BJ (cell line): ENCODE measurements at regions not wholly inside any gene's neighbourhood (a gene's known extent, or its start where the extent isn't known, plus 50 kb on each side); places are given as distances from the start of the nearest gene placed in this dataset.

Source experiments
- CTCF ChIA-PET: fragments of 350-600 bp; formaldehyde crosslinking; extraction: SDS; loops from one replicate; lab custom pipeline; 2021; ENCODE audit warnings: antibody characterized with exemption, inconsistent platforms; lab: Yijun Ruan, JAX
- POLR2A ChIA-PET: fragments of 300-600 bp; sonication (Branson Sonifier 250); formaldehyde crosslinking; extraction: SDS; loops from one replicate; lab custom pipeline; 2021; ENCODE audit warnings: antibody characterized with exemption; lab: Charles Lee
- DNase-seq: peaks from one replicate; pipeline ENCODE4 v3.0.0-alpha.2; 2011; ENCODE audit warnings: low read depth
- H3K27me3 ChIP-seq: 2 replicates; pipeline ENCODE4 v1.6.0; 2011; ENCODE audit warnings: low read length; ENCODE audit not compliant: control insufficient read depth, insufficient read depth
- H3K36me3 ChIP-seq: 2 replicates; pipeline ENCODE4 v1.5.1; 2011; ENCODE audit warnings: low read length; ENCODE audit not compliant: control insufficient read depth, insufficient read depth
- H3K4me3 ChIP-seq: 2 replicates; pipeline ENCODE4 v1.5.1; 2011; ENCODE audit warnings: low read depth, mild to moderate bottlenecking, control low read depth, low read length
- TF ChIP-seq, protein P1 (sequence below): IDR thresholded peaks from 2 replicates; pipeline ENCODE4 v1.5.1; 2011; ENCODE audit warnings: low read depth, mild to moderate bottlenecking, control low read depth, inconsistent platforms, low read length, moderate library complexity; ENCODE audit not compliant: insufficient read depth

DNA sequence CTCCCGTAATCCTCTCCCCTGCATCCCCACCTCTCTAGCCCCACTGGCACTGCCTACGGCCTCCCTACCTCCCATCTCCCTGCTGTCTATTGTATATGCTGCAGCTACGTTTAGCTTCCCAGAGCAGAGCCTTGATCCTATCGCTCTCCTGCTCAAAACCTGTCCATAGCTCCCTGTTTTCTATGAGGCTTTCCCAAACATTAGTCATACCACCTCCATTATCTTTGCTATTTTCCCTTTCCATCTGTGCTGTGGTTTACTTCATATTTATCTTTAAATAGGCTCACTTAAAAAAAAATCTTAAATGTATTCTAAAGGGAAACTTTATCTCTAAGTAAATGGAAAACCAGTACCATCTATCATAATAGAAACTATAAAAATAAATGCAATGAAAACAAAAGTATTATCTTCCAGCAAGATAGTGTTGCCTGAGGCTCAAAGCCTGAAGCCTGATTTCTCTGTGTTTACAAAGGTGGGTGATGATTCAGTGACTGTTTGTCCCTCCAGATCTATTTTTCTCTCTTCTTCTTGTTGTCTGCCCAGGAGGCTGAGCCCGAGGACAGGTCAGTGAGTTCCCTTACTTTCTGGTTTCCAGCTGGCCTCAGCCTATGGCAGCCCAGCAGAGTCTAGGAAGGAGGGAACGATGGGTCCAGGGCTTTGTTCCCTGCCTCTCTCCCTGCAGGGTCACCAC is 397.1 kb upstream of the CFAP20DC start:
- Histone ChIP-seq H3K4me3 (no peak overlapping the region), H3K36me3 (no peaks in the 10 kb centered on the region), H3K27me3 (no peaks in the 10 kb centered on the region; the same call in 1 of the 2 replicates)
- no peak for DNase-seq
- POLR2A ChIA-PET = no interaction called here
- CTCF ChIA-PET = interaction anchor here (0.9 kb wide), 1 partner anchor 14 kb away, joined by 3 read pairs; no protein-coding TSS in a partner anchor
- TF ChIP-seq, protein P1, sequence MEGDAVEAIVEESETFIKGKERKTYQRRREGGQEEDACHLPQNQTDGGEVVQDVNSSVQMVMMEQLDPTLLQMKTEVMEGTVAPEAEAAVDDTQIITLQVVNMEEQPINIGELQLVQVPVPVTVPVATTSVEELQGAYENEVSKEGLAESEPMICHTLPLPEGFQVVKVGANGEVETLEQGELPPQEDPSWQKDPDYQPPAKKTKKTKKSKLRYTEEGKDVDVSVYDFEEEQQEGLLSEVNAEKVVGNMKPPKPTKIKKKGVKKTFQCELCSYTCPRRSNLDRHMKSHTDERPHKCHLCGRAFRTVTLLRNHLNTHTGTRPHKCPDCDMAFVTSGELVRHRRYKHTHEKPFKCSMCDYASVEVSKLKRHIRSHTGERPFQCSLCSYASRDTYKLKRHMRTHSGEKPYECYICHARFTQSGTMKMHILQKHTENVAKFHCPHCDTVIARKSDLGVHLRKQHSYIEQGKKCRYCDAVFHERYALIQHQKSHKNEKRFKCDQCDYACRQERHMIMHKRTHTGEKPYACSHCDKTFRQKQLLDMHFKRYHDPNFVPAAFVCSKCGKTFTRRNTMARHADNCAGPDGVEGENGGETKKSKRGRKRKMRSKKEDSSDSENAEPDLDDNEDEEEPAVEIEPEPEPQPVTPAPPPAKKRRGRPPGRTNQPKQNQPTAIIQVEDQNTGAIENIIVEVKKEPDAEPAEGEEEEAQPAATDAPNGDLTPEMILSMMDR = no peak

DNA sequence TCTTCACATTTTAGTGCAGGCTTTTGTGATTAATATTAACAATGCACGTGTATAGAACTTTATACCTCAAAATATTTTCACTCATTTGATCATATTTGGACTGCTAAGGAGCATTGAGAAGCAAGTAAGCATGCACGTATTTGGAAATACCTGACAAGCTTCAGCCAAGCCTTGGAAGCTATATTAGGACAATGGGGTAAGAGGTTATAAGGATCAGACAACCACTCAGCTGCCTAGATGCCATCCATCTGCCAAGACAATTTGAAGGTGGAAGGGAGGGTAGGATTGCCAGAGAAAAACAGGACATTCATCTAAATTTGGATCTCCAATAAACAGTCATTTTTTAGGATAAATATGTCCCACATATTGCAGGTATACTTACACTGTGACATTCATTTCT is 394.9 kb upstream of the CFAP20DC start:
- no peak for DNase-seq
- TF ChIP-seq, protein P1 = no peak
- Histone ChIP-seq H3K27me3 (no peaks in the 10 kb centered on the region; the same call in 1 of the 2 replicates), H3K36me3 (no peaks in the 10 kb centered on the region), H3K4me3 (no peak overlapping the region)
- POLR2A ChIA-PET = no interaction called here
- CTCF ChIA-PET = no interaction called here

DNA sequence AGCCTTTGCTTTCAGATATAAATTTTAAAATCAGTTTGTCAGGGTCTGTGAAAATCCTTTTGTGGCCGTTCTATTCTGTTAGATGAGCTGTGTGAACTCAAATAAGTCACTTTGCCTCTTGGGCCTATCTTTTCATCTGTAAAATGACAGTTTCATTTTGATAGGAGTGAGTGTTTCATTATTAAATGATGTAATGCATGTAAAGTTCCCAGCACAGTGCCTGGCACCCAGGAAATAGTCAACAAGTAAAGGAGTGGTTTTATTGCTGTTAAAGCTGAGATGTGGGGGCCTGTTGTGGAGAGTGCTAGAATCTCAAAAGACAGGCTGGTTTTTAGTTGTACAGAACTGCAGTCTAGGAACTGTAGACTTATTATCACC is 394.5 kb upstream of the CFAP20DC start:
- H3K4me3 ChIP-seq = no peak overlapping the region
- TF ChIP-seq, protein P1 = no peak
- POLR2A ChIA-PET = no interaction called here
- H3K27me3 ChIP-seq = no peaks in the 10 kb centered on the region; the same call in 1 of the 2 replicates
- CTCF ChIA-PET = no interaction called here
- no peaks in the 10 kb centered on the region for H3K36me3 ChIP-seq
- no peak for DNase-seq

GRCh38 chr3:59443618-59444293 is 393.9 kb upstream of the CFAP20DC start:
- no peak for DNase-seq
- no peak overlapping the region for H3K4me3 ChIP-seq
- ChIA-PET POLR2A (no interaction called here), CTCF (interaction anchor here (0.9 kb wide), 1 partner anchor 14 kb away, joined by 3 read pairs; no protein-coding TSS in a partner anchor)
- TF ChIP-seq, protein P1 = no peak
- H3K27me3 ChIP-seq = no peaks in the 10 kb centered on the region; the same call in 1 of the 2 replicates
- no peaks in the 10 kb centered on the region for H3K36me3 ChIP-seq

DNA sequence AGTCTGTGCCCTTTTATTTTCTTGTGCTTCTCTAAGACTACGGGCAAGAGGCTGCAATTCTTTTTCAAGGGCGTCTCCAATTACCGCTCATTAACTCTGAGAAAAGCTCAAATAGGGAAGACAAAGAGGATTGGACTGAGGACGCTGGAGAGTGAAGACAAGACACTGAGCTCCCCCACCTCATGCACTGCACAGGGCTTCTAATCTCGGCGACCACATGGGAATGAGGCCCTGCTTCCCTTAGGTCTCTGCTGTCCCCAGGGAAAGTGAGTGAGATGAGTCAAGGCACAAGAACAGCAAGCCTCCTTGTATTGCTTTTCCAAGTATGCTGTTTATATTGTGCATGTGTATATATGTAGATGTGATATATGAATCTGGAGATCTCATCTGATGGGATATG is 392.2 kb upstream of the CFAP20DC start:
- H3K27me3 ChIP-seq = no peaks in the 10 kb centered on the region; the same call in 1 of the 2 replicates
- ChIA-PET POLR2A (no interaction called here), CTCF (no interaction called here)
- TF ChIP-seq, protein P1 = no peak
- H3K36me3 ChIP-seq = no peaks in the 10 kb centered on the region
- no peak overlapping the region for H3K4me3 ChIP-seq
- no peak for DNase-seq
